Coronary artery (tissue), 2 donors: ENCODE measurements at regions not wholly inside any gene's neighbourhood (a gene's known extent, or its start where the extent isn't known, plus 50 kb on each side); places are given as distances from the start of the nearest gene placed in this dataset.

Experiments used
- DNase-seq: peaks from one replicate; pipeline ENCODE4 v3.0.0-alpha.2; 2017; ENCODE audit warnings: low spot score
- H3K27ac ChIP-seq, 2 donors: fragments of 200-600 bp; sonication (generic); one replicate each; pipeline ENCODE4 v1.5.1; 2016 to 2019
- H3K4me3 ChIP-seq: fragments of 200-600 bp; sonication (generic); 2 replicates; pipeline ENCODE4 v1.5.1; 2016; ENCODE audit warnings: mild to moderate bottlenecking, moderate library complexity
- CTCF ChIP-seq: fragments of 200-600 bp; sonication (generic); IDR thresholded peaks from one replicate; pipeline ENCODE4 v1.5.1; 2019; ENCODE audit warnings: antibody characterized with exemption

GRCh38 chr3:150107429-150108175 is 136.9 kb upstream of the PFN2 start:
- H3K27ac ChIP-seq, result no peak overlapping the region
- H3K4me3 ChIP-seq, result no peak overlapping the region
- DNase-seq, result no peak
- no peak for TF ChIP-seq CTCF

DNA sequence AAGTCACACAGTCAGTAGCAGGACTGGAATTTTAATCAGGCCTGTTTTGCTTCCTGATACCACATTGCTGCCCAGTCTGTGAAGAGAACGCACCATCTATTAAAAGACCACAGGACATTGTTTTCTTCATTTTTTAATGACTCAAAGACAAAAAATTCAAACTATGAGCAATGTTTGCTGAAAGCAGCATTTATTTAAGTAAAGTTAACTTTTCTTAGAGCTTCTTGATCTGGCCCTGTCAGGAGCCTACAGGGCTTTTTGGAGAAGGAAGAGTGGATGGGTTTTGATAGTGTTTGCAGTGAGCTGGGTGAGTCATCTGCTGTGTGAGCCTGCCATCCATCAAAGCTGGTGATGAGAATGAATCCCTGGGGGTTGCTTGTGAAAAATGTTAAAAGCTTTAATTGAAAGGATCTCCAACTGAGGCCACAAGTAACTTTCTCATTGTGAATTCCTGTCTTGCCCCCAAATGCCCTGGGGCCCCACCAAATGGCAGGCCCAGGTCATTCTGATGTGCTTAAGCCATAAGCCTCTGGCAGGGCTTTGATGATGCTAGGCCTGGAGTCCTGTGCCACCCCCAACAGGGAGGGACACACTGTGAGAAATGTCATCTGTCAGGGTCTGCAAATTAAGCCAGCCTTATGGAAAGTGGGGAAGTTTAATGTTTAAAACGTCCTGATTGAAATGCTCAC is 136.2 kb upstream of the PFN2 start:
- H3K27ac ChIP-seq, result no peak overlapping the region
- no peak for DNase-seq
- TF ChIP-seq CTCF, result no peak
- no peak overlapping the region for H3K4me3 ChIP-seq

DNA sequence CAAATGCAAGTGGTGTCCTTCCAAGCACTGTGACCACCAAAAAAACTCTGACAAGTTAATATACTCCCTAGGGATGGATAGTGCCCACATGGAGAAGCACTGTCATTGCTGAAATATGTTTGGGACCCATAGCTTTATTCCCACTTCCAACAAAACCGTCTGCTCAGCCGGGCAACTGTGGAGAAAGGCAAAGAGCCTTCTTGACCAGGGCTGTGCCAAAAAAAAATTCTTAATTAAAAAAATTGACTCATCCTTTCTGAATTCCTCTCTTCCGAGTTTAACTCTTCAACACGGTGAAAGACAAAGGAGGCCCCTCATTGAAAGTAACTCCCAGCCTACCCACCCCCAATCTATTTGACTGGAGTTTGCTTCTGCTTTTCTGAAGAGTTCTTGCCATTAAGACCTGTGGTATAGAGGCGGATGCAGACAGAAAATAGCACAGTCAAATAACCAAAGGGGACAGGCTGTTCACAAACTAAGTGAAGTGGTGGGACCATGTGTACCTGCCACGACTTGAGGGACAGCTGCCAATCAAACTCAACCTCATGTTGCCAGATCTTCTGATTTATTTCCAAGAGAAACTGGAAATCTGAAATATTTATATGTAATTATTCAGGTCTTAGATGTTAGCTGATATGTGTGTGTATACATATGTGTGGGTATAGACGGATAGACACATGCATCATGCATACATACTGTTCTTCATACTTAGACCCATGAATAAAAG is 135.4 kb upstream of the PFN2 start:
- H3K4me3 ChIP-seq, result no peak overlapping the region
- no peak for TF ChIP-seq CTCF
- H3K27ac ChIP-seq, result no peak overlapping the region
- no peak for DNase-seq

- no peak for TF ChIP-seq CTCF
- DNase-seq, result no peak
- no peak overlapping the region for H3K4me3 ChIP-seq
- H3K27ac ChIP-seq, result no peak overlapping the region
Observed at GRCh38 chr3:150105025-150105424, 134.3 kb upstream of the PFN2 start.

GRCh38 chr3:150104564-150104963 is 133.9 kb upstream of the PFN2 start:
- no peak for DNase-seq
- H3K27ac ChIP-seq, result no peak overlapping the region
- no peak for TF ChIP-seq CTCF
- no peak overlapping the region for H3K4me3 ChIP-seq

- no peak overlapping the region for H3K27ac ChIP-seq
- no peak for DNase-seq
- no peak for TF ChIP-seq CTCF
Observed at GRCh38 chr3:150101016-150101415, 130.3 kb upstream of the PFN2 start.

More at GRCh38 chr3:150101016-150101415, 130.3 kb upstream of the PFN2 start:
- H3K4me3 ChIP-seq, result no peak overlapping the region
